ENCODE measurements at regions not wholly inside any gene's neighbourhood (a gene's known extent, or its start where the extent isn't known, plus 50 kb on each side); places are given as distances from the start of the nearest gene placed in this dataset.
"Not testable (repeated sequence)": the region's sequence is repeated elsewhere in the genome, so short reads cannot be mapped to it uniquely, and the experiment has no call there.

- H2AFZ ChIP-seq (ENCODE audit: low read length); H3K4me1 ChIP-seq (ENCODE audit: insufficient read depth, low read length, poor library complexity, severe bottlenecking); H3K36me3 ChIP-seq (ENCODE audit: insufficient read depth, low read length); H3K9ac ChIP-seq (ENCODE audit: low read depth, low read length, poor library complexity, severe bottlenecking); H3F3A ChIP-seq (ENCODE audit: low read depth); H4K20me1 ChIP-seq (ENCODE audit: insufficient read depth, low read length, poor library complexity, severe bottlenecking); H3K79me2 ChIP-seq (ENCODE audit: insufficient read depth, low read length); H3K9me2 ChIP-seq (replicated peaks; ENCODE audit: low read depth, low read length); H3K4me3 ChIP-seq (ENCODE audit: low read length, poor library complexity, severe bottlenecking); H3K9me3 ChIP-seq (ENCODE audit: insufficient read depth, low read depth, low read length); H3K4me2 ChIP-seq (ENCODE audit: low read depth, low read length, poor library complexity, severe bottlenecking); H3K27me3 ChIP-seq (ENCODE audit: insufficient read depth, low read length, poor library complexity, severe bottlenecking): not testable (repeated sequence)
These were observed 297.8 kb downstream of the POTED start for GRCh38 chr21:13907385-13907784.

GRCh38 chr21:13896596-13897247, 287.1 kb downstream of the POTED start:
- H3K4me3 ChIP-seq (ENCODE audit: low read length, poor library complexity, severe bottlenecking); H3K4me2 ChIP-seq (ENCODE audit: low read depth, low read length, poor library complexity, severe bottlenecking); H3K4me1 ChIP-seq (ENCODE audit: insufficient read depth, low read length, poor library complexity, severe bottlenecking); H4K20me1 ChIP-seq (ENCODE audit: insufficient read depth, low read length, poor library complexity, severe bottlenecking); H3K9me2 ChIP-seq (replicated peaks; ENCODE audit: low read depth, low read length); H3K36me3 ChIP-seq (ENCODE audit: insufficient read depth, low read length); H3K79me2 ChIP-seq (ENCODE audit: insufficient read depth, low read length); H3F3A ChIP-seq (ENCODE audit: low read depth); H3K27me3 ChIP-seq (ENCODE audit: insufficient read depth, low read length, poor library complexity, severe bottlenecking); H3K9ac ChIP-seq (ENCODE audit: low read depth, low read length, poor library complexity, severe bottlenecking); H2AFZ ChIP-seq (ENCODE audit: low read length); H3K9me3 ChIP-seq (ENCODE audit: insufficient read depth, low read depth, low read length): not testable (repeated sequence)

GRCh38 chr21:13893617-13894016, 284.0 kb downstream of the POTED start:
- H3K9me3 ChIP-seq (ENCODE audit: insufficient read depth, low read depth, low read length); H3K9me2 ChIP-seq (replicated peaks; ENCODE audit: low read depth, low read length); H3K4me3 ChIP-seq (ENCODE audit: low read length, poor library complexity, severe bottlenecking): not testable (repeated sequence)

GRCh38 chr21:13893025-13893424, 283.4 kb downstream of the POTED start:
- not testable (repeated sequence) for H3F3A ChIP-seq (ENCODE audit: low read depth); H3K79me2 ChIP-seq (ENCODE audit: insufficient read depth, low read length); H3K9me3 ChIP-seq (ENCODE audit: insufficient read depth, low read depth, low read length); H3K36me3 ChIP-seq (ENCODE audit: insufficient read depth, low read length); H3K9me2 ChIP-seq (replicated peaks; ENCODE audit: low read depth, low read length); H3K27me3 ChIP-seq (ENCODE audit: insufficient read depth, low read length, poor library complexity, severe bottlenecking); H3K4me2 ChIP-seq (ENCODE audit: low read depth, low read length, poor library complexity, severe bottlenecking); H2AFZ ChIP-seq (ENCODE audit: low read length); H3K4me3 ChIP-seq (ENCODE audit: low read length, poor library complexity, severe bottlenecking); H4K20me1 ChIP-seq (ENCODE audit: insufficient read depth, low read length, poor library complexity, severe bottlenecking); H3K4me1 ChIP-seq (ENCODE audit: insufficient read depth, low read length, poor library complexity, severe bottlenecking); H3K9ac ChIP-seq (ENCODE audit: low read depth, low read length, poor library complexity, severe bottlenecking)

More at GRCh38 chr21:13893617-13894016, 284.0 kb downstream of the POTED start:
- H3K79me2 ChIP-seq (ENCODE audit: insufficient read depth, low read length); H3F3A ChIP-seq (ENCODE audit: low read depth); H2AFZ ChIP-seq (ENCODE audit: low read length); H3K4me1 ChIP-seq (ENCODE audit: insufficient read depth, low read length, poor library complexity, severe bottlenecking); H3K36me3 ChIP-seq (ENCODE audit: insufficient read depth, low read length); H3K9ac ChIP-seq (ENCODE audit: low read depth, low read length, poor library complexity, severe bottlenecking); H3K27me3 ChIP-seq (ENCODE audit: insufficient read depth, low read length, poor library complexity, severe bottlenecking); H4K20me1 ChIP-seq (ENCODE audit: insufficient read depth, low read length, poor library complexity, severe bottlenecking); H3K4me2 ChIP-seq (ENCODE audit: low read depth, low read length, poor library complexity, severe bottlenecking): not testable (repeated sequence)

GRCh38 chr21:13892146-13892751, 282.7 kb downstream of the POTED start:
- not testable (repeated sequence) for H3K36me3 ChIP-seq (ENCODE audit: insufficient read depth, low read length); H2AFZ ChIP-seq (ENCODE audit: low read length); H3K9me2 ChIP-seq (replicated peaks; ENCODE audit: low read depth, low read length); H3K9me3 ChIP-seq (ENCODE audit: insufficient read depth, low read depth, low read length); H3K4me2 ChIP-seq (ENCODE audit: low read depth, low read length, poor library complexity, severe bottlenecking); H4K20me1 ChIP-seq (ENCODE audit: insufficient read depth, low read length, poor library complexity, severe bottlenecking); H3K27me3 ChIP-seq (ENCODE audit: insufficient read depth, low read length, poor library complexity, severe bottlenecking); H3K4me3 ChIP-seq (ENCODE audit: low read length, poor library complexity, severe bottlenecking); H3F3A ChIP-seq (ENCODE audit: low read depth); H3K79me2 ChIP-seq (ENCODE audit: insufficient read depth, low read length); H3K9ac ChIP-seq (ENCODE audit: low read depth, low read length, poor library complexity, severe bottlenecking); H3K4me1 ChIP-seq (ENCODE audit: insufficient read depth, low read length, poor library complexity, severe bottlenecking)

- not testable (repeated sequence) for H3K79me2 ChIP-seq (ENCODE audit: insufficient read depth, low read length); H3F3A ChIP-seq (ENCODE audit: low read depth); H3K4me1 ChIP-seq (ENCODE audit: insufficient read depth, low read length, poor library complexity, severe bottlenecking); H3K27me3 ChIP-seq (ENCODE audit: insufficient read depth, low read length, poor library complexity, severe bottlenecking); H3K4me3 ChIP-seq (ENCODE audit: low read length, poor library complexity, severe bottlenecking); H3K9me3 ChIP-seq (ENCODE audit: insufficient read depth, low read depth, low read length); H3K9ac ChIP-seq (ENCODE audit: low read depth, low read length, poor library complexity, severe bottlenecking); H2AFZ ChIP-seq (ENCODE audit: low read length); H3K4me2 ChIP-seq (ENCODE audit: low read depth, low read length, poor library complexity, severe bottlenecking); H3K9me2 ChIP-seq (replicated peaks; ENCODE audit: low read depth, low read length); H4K20me1 ChIP-seq (ENCODE audit: insufficient read depth, low read length, poor library complexity, severe bottlenecking); H3K36me3 ChIP-seq (ENCODE audit: insufficient read depth, low read length)
These were observed 279.6 kb downstream of the POTED start for GRCh38 chr21:13889176-13889575.

- not testable (repeated sequence) for H3K4me2 ChIP-seq (ENCODE audit: low read depth, low read length, poor library complexity, severe bottlenecking); H3K4me1 ChIP-seq (ENCODE audit: insufficient read depth, low read length, poor library complexity, severe bottlenecking); H3K36me3 ChIP-seq (ENCODE audit: insufficient read depth, low read length); H2AFZ ChIP-seq (ENCODE audit: low read length); H4K20me1 ChIP-seq (ENCODE audit: insufficient read depth, low read length, poor library complexity, severe bottlenecking); H3K27me3 ChIP-seq (ENCODE audit: insufficient read depth, low read length, poor library complexity, severe bottlenecking); H3F3A ChIP-seq (ENCODE audit: low read depth); H3K9me2 ChIP-seq (replicated peaks; ENCODE audit: low read depth, low read length); H3K79me2 ChIP-seq (ENCODE audit: insufficient read depth, low read length); H3K4me3 ChIP-seq (ENCODE audit: low read length, poor library complexity, severe bottlenecking); H3K9ac ChIP-seq (ENCODE audit: low read depth, low read length, poor library complexity, severe bottlenecking); H3K9me3 ChIP-seq (ENCODE audit: insufficient read depth, low read depth, low read length)
These were observed 274.2 kb downstream of the POTED start for GRCh38 chr21:13883641-13884395.

Data from Loucy (cell line).